K562 (cell line): ENCODE measurements at regions not wholly inside any gene's neighbourhood (a gene's known extent, or its start where the extent isn't known, plus 50 kb on each side); places are given as distances from the start of the nearest gene placed in this dataset.

Source experiments
- ATAC-seq: fragments of 200-7000 bp; cut with Tn5 transposase; 3 replicates; pipeline ENCODE4 v1.9.1; 2020; ENCODE audit warnings: moderate library complexity
- BruUV-seq: library from RNA; stranded (reverse); fragments of 400-500 nt; replicated peaks from 2 replicates; lab custom pipeline; 2021; lab: Mats Ljungman, UMichigan
- CTCF ChIA-PET: fragments of 300-600 bp; formaldehyde crosslinking; extraction: SDS; loops from one replicate; lab custom pipeline; 2021; ENCODE audit warnings: low intra/inter-chr PET ratio; lab: Yijun Ruan, JAX
- POLR2A ChIA-PET: fragments of 300-600, 350-650 bp; sonication (Branson Sonifier 250); formaldehyde crosslinking; extraction: SDS; loops from one replicate; lab custom pipeline; 2021; ENCODE audit warnings: antibody characterized with exemption, inconsistent platforms; lab: Yijun Ruan, JAX
- DNase-seq, 4 experiments: peaks; one replicate each; pipeline versions ENCODE4 v3.0.0 to v3.0.0-alpha.2; 2011 to 2018; ENCODE audit warnings: low spot score in 3 of 4, mixed read lengths in 3 of 4; ENCODE audit errors: extremely low read depth in 1 of 4
- FAIRE-seq: peaks from 2 replicates; lab custom pipeline; 2011; peaks lifted over from hg19 to GRCh38; lab: Jason Lieb, UNC
- H2AFZ ChIP-seq: 2 replicates; pipeline ENCODE4 v1.6.0; 2011; ENCODE audit warnings: low read depth, low read length, control low read depth, inconsistent platforms
- H3K27ac ChIP-seq: fragments of 200-600 bp; 3 replicates; pipeline ENCODE4 v1.8.0; 2011; ENCODE audit warnings: low read depth, mild to moderate bottlenecking, control low read depth, inconsistent platforms, low read length, moderate library complexity, mixed read lengths; ENCODE audit errors: extremely low read depth
- H3K27me3 ChIP-seq, 2 experiments: fragments of 300-600 bp in 1 of 2; 2 replicates in 1 of 2; 3 replicates in 1 of 2; pipeline versions ENCODE4 v1.6.0 to v1.8.0; 2011; ENCODE audit warnings: inconsistent platforms in 2 of 2, low read length in 2 of 2, mild to moderate bottlenecking in 1 of 2, mixed read lengths in 1 of 2, moderate library complexity in 1 of 2; ENCODE audit not compliant: control insufficient read depth in 2 of 2, insufficient read depth in 2 of 2
- H3K36me3 ChIP-seq: fragments of 300-600 bp; 3 replicates; pipeline ENCODE4 v1.8.0; 2011; ENCODE audit warnings: mild to moderate bottlenecking, low read length, inconsistent platforms; ENCODE audit not compliant: control insufficient read depth, insufficient read depth
- H3K4me1 ChIP-seq, 2 experiments: fragments of 200-600 bp in 1 of 2; replicated peaks in 1 of 2; 2 replicates in 1 of 2; 3 replicates in 1 of 2; pipeline versions ENCODE4 v1.5.1 to v1.8.0; 2011; ENCODE audit warnings: inconsistent platforms in 2 of 2, low read length in 2 of 2, mild to moderate bottlenecking in 1 of 2, mixed read lengths in 1 of 2, moderate library complexity in 1 of 2; ENCODE audit not compliant: control insufficient read depth in 2 of 2, insufficient read depth in 2 of 2
- H3K4me2 ChIP-seq: 2 replicates; pipeline ENCODE4 v1.6.1; 2011; ENCODE audit warnings: low read length, control low read depth, inconsistent platforms, mixed read lengths; ENCODE audit not compliant: insufficient read depth
- H3K4me3 ChIP-seq: fragments of 200-600 bp; sonication (generic), shearing (Covaris generic); 2 replicates; pipeline ENCODE4 v1.5.1; 2016; ENCODE audit warnings: control low read depth, inconsistent platforms
- H3K79me2 ChIP-seq: fragments of 200-600 bp; 3 replicates; pipeline ENCODE4 v1.8.0; 2011; ENCODE audit warnings: low read length, inconsistent platforms; ENCODE audit not compliant: control insufficient read depth, insufficient read depth
- H3K9ac ChIP-seq, 2 experiments: 2 replicates each; pipeline versions ENCODE4 v1.6.0 to v1.6.1; 2011; ENCODE audit warnings: low read depth in 2 of 2, low read length in 2 of 2, control low read depth in 1 of 2, inconsistent platforms in 1 of 2, mild to moderate bottlenecking in 1 of 2, mixed read lengths in 1 of 2; ENCODE audit not compliant: insufficient read depth in 1 of 2
- H3K9me1 ChIP-seq: one replicate; pipeline ENCODE4 v1.6.0; 2011; ENCODE audit warnings: inconsistent platforms, mild to moderate bottlenecking, low read length, moderate library complexity; ENCODE audit not compliant: control insufficient read depth, insufficient read depth
- H3K9me3 ChIP-seq: replicated peaks from 2 replicates; pipeline ENCODE4 v1.5.1; 2011; ENCODE audit warnings: low read depth, low read length, inconsistent platforms; ENCODE audit not compliant: control insufficient read depth, insufficient read depth
- H4K20me1 ChIP-seq: replicated peaks from 2 replicates; pipeline ENCODE4 v1.6.1; 2011; ENCODE audit warnings: low read length, inconsistent platforms, mixed read lengths; ENCODE audit not compliant: control insufficient read depth, insufficient read depth
- ADNP ChIP-seq: fragments of 200-800 bp; sonication (Bioruptor generic); IDR thresholded peaks from 2 replicates; pipeline ENCODE4 v1.6.1; 2016; ENCODE audit warnings: missing genetic modification characterization, missing compliant biosample characterization
- DIDO1 ChIP-seq: fragments of 450-650 bp; IDR thresholded peaks from 2 replicates; pipeline ENCODE4 v1.6.1; 2016; ENCODE audit warnings: low read depth, missing biosample characterization, missing genetic modification characterization
- DNMT1 ChIP-seq: fragments of 450-650 bp; IDR thresholded peaks from 2 replicates; pipeline ENCODE4 v1.6.1; 2016; ENCODE audit warnings: antibody characterized with exemption, mild to moderate bottlenecking
- EP400 ChIP-seq: fragments of 450-650 bp; IDR thresholded peaks from 2 replicates; pipeline ENCODE4 v1.6.1; 2017; ENCODE audit warnings: antibody characterized with exemption, mild to moderate bottlenecking, moderate library complexity
- ETS1 ChIP-seq: conservative IDR thresholded peaks from 2 replicates; pipeline ENCODE4 v1.6.1; 2011; ENCODE audit warnings: low read depth, mild to moderate bottlenecking, low read length; ENCODE audit not compliant: control insufficient read depth
- GTF3C2 ChIP-seq: IDR thresholded peaks from 3 replicates; pipeline ENCODE4 v1.6.1; 2011; ENCODE audit warnings: borderline replicate concordance, mild to moderate bottlenecking, moderate library complexity; ENCODE audit not compliant: insufficient read length; ENCODE audit errors: extremely low read depth
- HDAC8 ChIP-seq: fragments of 450-650 bp; IDR thresholded peaks from 2 replicates; pipeline ENCODE4 v1.6.1; 2016; ENCODE audit warnings: mild to moderate bottlenecking, missing genetic modification characterization, moderate library complexity, missing compliant biosample characterization
- NEUROD1 ChIP-seq: fragments of 150-350 bp; IDR thresholded peaks from 2 replicates; pipeline ENCODE4 v1.6.1; 2014; ENCODE audit warnings: borderline replicate concordance, low read length, low read depth; ENCODE audit not compliant: partially characterized antibody
- SMC3 ChIP-seq: conservative IDR thresholded peaks from 2 replicates; pipeline ENCODE4 v1.6.1; 2011; ENCODE audit warnings: low read depth, low read length, improper control_type of control experiment; ENCODE audit not compliant: insufficient read depth
- SP2 ChIP-seq: IDR thresholded peaks from 2 replicates; pipeline ENCODE4 v1.6.1; 2011; ENCODE audit warnings: mild to moderate bottlenecking, low read depth, low read length, moderate library complexity; ENCODE audit not compliant: poor library complexity, severe bottlenecking; ENCODE audit errors: extremely low read depth
- TEAD2 ChIP-seq: fragments of 450-650 bp; IDR thresholded peaks from 2 replicates; pipeline ENCODE4 v1.6.1; 2016; ENCODE audit warnings: missing genetic modification characterization, control low read depth, missing compliant biosample characterization
- ZNF274 ChIP-seq: IDR thresholded peaks from 2 replicates; pipeline ENCODE4 v1.6.1; 2011; ENCODE audit warnings: low read depth, mild to moderate bottlenecking, low read length, moderate library complexity, borderline replicate concordance
- ZNF561 ChIP-seq: fragments of 450-650 bp; formaldehyde crosslinking; conservative IDR thresholded peaks from 2 replicates; pipeline ENCODE4 v1.4.0; 2020; ENCODE audit warnings: mild to moderate bottlenecking, moderate library complexity
- ZNF695 ChIP-seq: fragments of 450-650 bp; formaldehyde crosslinking; IDR thresholded peaks from 2 replicates; pipeline ENCODE4 v1.4.0; 2020; ENCODE audit warnings: mild to moderate bottlenecking, moderate library complexity
- WGBS: fragments of 100-300 bp; shearing (Covaris generic); methylation state at CpG from one replicate; pipeline ENCODE4 v1.1.6; 2016; ENCODE audit warnings: low coverage, mixed read lengths; ENCODE audit not compliant: insufficient coverage; ENCODE audit errors: missing lambda C conversion rate; 5-methylcytosine and 5-hydroxymethylcytosine counted together
- in situ Hi-C: fragments of 300-500 bp; cut with MboI; formaldehyde crosslinking; loops from 4 replicates; pipeline ENCODE4 v1.15.0; 2018; ENCODE audit warnings: inconsistent platforms, mixed read lengths
- intact Hi-C: fragments of 100-400 bp; cut with micrococcal nuclease; formaldehyde crosslinking; loops from 2 replicates; pipeline ENCODE4 v1.14.2; 2022

GRCh38 chr7:41501466-41501865, 201.4 kb downstream of the INHBA start:
- no peaks in the 10 kb centered on the region for H4K20me1 ChIP-seq
- H3K4me3 ChIP-seq: no peak overlapping the region
- POLR2A ChIA-PET: no interaction called here
- H3K36me3 ChIP-seq: no peaks in the 10 kb centered on the region
- no peak overlapping the region for H3K9ac ChIP-seq
- BruUV-seq: no TSS peak
- no peaks in the 10 kb centered on the region for H3K79me2 ChIP-seq
- FAIRE-seq (no peak), ATAC-seq (no peak), DNase-seq (no peak)
- H3K9me1 ChIP-seq: no peaks in the 10 kb centered on the region
- CTCF ChIA-PET: no interaction called here
- no peak overlapping the region for H3K27ac ChIP-seq
- intact Hi-C loops (no loop called here), in situ Hi-C loops (no loop called here)
- no peak for TF ChIP-seq TEAD2 (tag)
- no peak for TF ChIP-seq NEUROD1
- TF ChIP-seq SMC3: no peak
- no peak for TF ChIP-seq DNMT1
- TF ChIP-seq HDAC8 (tag): no peak
- no peak for TF ChIP-seq DIDO1 (tag)
- TF ChIP-seq ADNP (tag): no peak
- no peak for TF ChIP-seq SP2
- no peak for TF ChIP-seq ZNF561 (CRISPR knock-in tag)
- no peak for TF ChIP-seq ZNF274
- no peak for TF ChIP-seq GTF3C2
- no peak for TF ChIP-seq ETS1
- no peak for TF ChIP-seq ZNF695 (CRISPR knock-in tag)
- no peak for TF ChIP-seq EP400
- no peaks in the 10 kb centered on the region for H3K27me3 ChIP-seq
- H2AFZ ChIP-seq: no peak overlapping the region
- H3K4me2 ChIP-seq: no peak overlapping the region
- H3K4me1 ChIP-seq: no peaks in the 10 kb centered on the region
- 0% methylated on average over 3 of the region's 3 CpGs for WGBS
- H3K9me3 ChIP-seq: no peaks in the 10 kb centered on the region
